ENCODE measurements at regions not wholly inside any gene's neighbourhood (a gene's known extent, or its start where the extent isn't known, plus 50 kb on each side); places are given as distances from the start of the nearest gene placed in this dataset.

- Histone ChIP-seq H3K36me3 (ENCODE audit: insufficient read depth, low read length) (no peaks in the 10 kb centered on the region), H3F3A (ENCODE audit: insufficient read depth, low read length, poor library complexity, severe bottlenecking) (no peaks in the 10 kb centered on the region), H3K4me2 (ENCODE audit: low read length) (no peak overlapping the region), H3K9ac (ENCODE audit: low read length) (no peak overlapping the region), H3K9me2 (ENCODE audit: insufficient read depth, low read length) (no peaks in the 10 kb centered on the region), H3K4me3 (ENCODE audit: low read length) (no peak overlapping the region), H3K27ac (ENCODE audit: low read length) (no peak overlapping the region), H3K27me3 (ENCODE audit: insufficient read depth, low read depth, low read length) (no peaks in the 10 kb centered on the region), H3K9me3 (ENCODE audit: low read length) (no peaks in the 10 kb centered on the region), H3K79me2 (replicated peaks; ENCODE audit: insufficient read depth, low read length) (no peaks in the 10 kb centered on the region), H4K20me1 (ENCODE audit: insufficient read depth) (no peaks in the 10 kb centered on the region), H2AFZ (ENCODE audit: low read depth, low read length) (no peak overlapping the region)
- no peak for TF ChIP-seq TAF1 (IDR thresholded peaks at IDR 0.05; ENCODE audit: low read depth)
- TF ChIP-seq SMC3 (conservative IDR thresholded peaks at IDR 0.05; ENCODE audit: poor library complexity) = no peak
- TF ChIP-seq MXI1 (conservative IDR thresholded peaks at IDR 0.05; ENCODE audit: poor library complexity, severe bottlenecking) = no peak
- TF ChIP-seq EZH2 (IDR thresholded peaks at IDR 0.05; ENCODE audit: borderline replicate concordance, insufficient read depth, low read length, poor library complexity, severe bottlenecking) = no peak
- TF ChIP-seq RAD21 (conservative IDR thresholded peaks at IDR 0.05) = no peak
These were observed 433.7 kb downstream of the BCL11A start for GRCh38 chr2:60119778-60120177.

- Histone ChIP-seq H3K9me3 (ENCODE audit: low read length) (no peaks in the 10 kb centered on the region), H3K79me2 (replicated peaks; ENCODE audit: insufficient read depth, low read length) (no peaks in the 10 kb centered on the region), H3K9ac (ENCODE audit: low read length) (no peak overlapping the region), H3K27ac (ENCODE audit: low read length) (no peak overlapping the region), H4K20me1 (ENCODE audit: insufficient read depth) (no peaks in the 10 kb centered on the region), H3K36me3 (ENCODE audit: insufficient read depth, low read length) (no peaks in the 10 kb centered on the region), H3K4me2 (ENCODE audit: low read length) (no peak overlapping the region), H3F3A (ENCODE audit: insufficient read depth, low read length, poor library complexity, severe bottlenecking) (no peaks in the 10 kb centered on the region), H3K27me3 (ENCODE audit: insufficient read depth, low read depth, low read length) (no peaks in the 10 kb centered on the region), H3K4me3 (ENCODE audit: low read length) (no peak overlapping the region), H3K9me2 (ENCODE audit: insufficient read depth, low read length) (no peaks in the 10 kb centered on the region), H2AFZ (ENCODE audit: low read depth, low read length) (no peak overlapping the region)
- TF ChIP-seq TAF1 (IDR thresholded peaks at IDR 0.05; ENCODE audit: low read depth) (no peak), SMC3 (conservative IDR thresholded peaks at IDR 0.05; ENCODE audit: poor library complexity) (no peak), EP300 (conservative IDR thresholded peaks at IDR 0.05; ENCODE audit: poor library complexity, severe bottlenecking) (no peak)
These were observed 434.5 kb downstream of the BCL11A start for GRCh38 chr2:60118917-60119316.

GRCh38 chr2:60118061-60118460 lies 435.4 kb downstream of the BCL11A start:
- Histone ChIP-seq H3K9me2 (ENCODE audit: insufficient read depth, low read length) (no peaks in the 10 kb centered on the region), H3K9ac (ENCODE audit: low read length) (no peak overlapping the region), H3K79me2 (replicated peaks; ENCODE audit: insufficient read depth, low read length) (no peaks in the 10 kb centered on the region), H3K9me3 (ENCODE audit: low read length) (no peaks in the 10 kb centered on the region), H4K20me1 (ENCODE audit: insufficient read depth) (no peaks in the 10 kb centered on the region), H3K27me3 (ENCODE audit: insufficient read depth, low read depth, low read length) (no peaks in the 10 kb centered on the region), H2AFZ (ENCODE audit: low read depth, low read length) (no peak overlapping the region), H3K4me3 (ENCODE audit: low read length) (no peak overlapping the region), H3K4me2 (ENCODE audit: low read length) (no peak overlapping the region), H3K27ac (ENCODE audit: low read length) (no peak overlapping the region), H3F3A (ENCODE audit: insufficient read depth, low read length, poor library complexity, severe bottlenecking) (no peaks in the 10 kb centered on the region), H3K36me3 (ENCODE audit: insufficient read depth, low read length) (no peaks in the 10 kb centered on the region)
- TF ChIP-seq, protein P1, sequence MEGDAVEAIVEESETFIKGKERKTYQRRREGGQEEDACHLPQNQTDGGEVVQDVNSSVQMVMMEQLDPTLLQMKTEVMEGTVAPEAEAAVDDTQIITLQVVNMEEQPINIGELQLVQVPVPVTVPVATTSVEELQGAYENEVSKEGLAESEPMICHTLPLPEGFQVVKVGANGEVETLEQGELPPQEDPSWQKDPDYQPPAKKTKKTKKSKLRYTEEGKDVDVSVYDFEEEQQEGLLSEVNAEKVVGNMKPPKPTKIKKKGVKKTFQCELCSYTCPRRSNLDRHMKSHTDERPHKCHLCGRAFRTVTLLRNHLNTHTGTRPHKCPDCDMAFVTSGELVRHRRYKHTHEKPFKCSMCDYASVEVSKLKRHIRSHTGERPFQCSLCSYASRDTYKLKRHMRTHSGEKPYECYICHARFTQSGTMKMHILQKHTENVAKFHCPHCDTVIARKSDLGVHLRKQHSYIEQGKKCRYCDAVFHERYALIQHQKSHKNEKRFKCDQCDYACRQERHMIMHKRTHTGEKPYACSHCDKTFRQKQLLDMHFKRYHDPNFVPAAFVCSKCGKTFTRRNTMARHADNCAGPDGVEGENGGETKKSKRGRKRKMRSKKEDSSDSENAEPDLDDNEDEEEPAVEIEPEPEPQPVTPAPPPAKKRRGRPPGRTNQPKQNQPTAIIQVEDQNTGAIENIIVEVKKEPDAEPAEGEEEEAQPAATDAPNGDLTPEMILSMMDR (IDR thresholded peaks at IDR 0.05; ENCODE audit: poor library complexity, severe bottlenecking) = no peak
- TF ChIP-seq SMC3 (conservative IDR thresholded peaks at IDR 0.05; ENCODE audit: poor library complexity) = no peak
- no peak for TF ChIP-seq TAF1 (IDR thresholded peaks at IDR 0.05; ENCODE audit: low read depth)
- no peak for TF ChIP-seq POLR2AphosphoS5 (IDR thresholded peaks at IDR 0.05)
- no peak for TF ChIP-seq RAD21 (conservative IDR thresholded peaks at IDR 0.05)
- TF ChIP-seq EZH2 (IDR thresholded peaks at IDR 0.05; ENCODE audit: borderline replicate concordance, insufficient read depth, low read length, poor library complexity, severe bottlenecking) = no peak
- no peak for TF ChIP-seq MXI1 (conservative IDR thresholded peaks at IDR 0.05; ENCODE audit: poor library complexity, severe bottlenecking)
- no peak for TF ChIP-seq REST (IDR thresholded peaks at IDR 0.05; ENCODE audit: borderline replicate concordance)
